Fibroblast of skin of right biceps (primary cell): ENCODE measurements at regions not wholly inside any gene's neighbourhood (a gene's known extent, or its start where the extent isn't known, plus 50 kb on each side); places are given as distances from the start of the nearest gene placed in this dataset.

ENCODE experiments used
- DNase-seq: peaks from one replicate; pipeline ENCODE4 v3.0.0-alpha.2; 2013

GRCh38 chr13:61833228-61833627, 417.6 kb upstream of the PCDH20 start:
- DNase-seq = no peak

DNA sequence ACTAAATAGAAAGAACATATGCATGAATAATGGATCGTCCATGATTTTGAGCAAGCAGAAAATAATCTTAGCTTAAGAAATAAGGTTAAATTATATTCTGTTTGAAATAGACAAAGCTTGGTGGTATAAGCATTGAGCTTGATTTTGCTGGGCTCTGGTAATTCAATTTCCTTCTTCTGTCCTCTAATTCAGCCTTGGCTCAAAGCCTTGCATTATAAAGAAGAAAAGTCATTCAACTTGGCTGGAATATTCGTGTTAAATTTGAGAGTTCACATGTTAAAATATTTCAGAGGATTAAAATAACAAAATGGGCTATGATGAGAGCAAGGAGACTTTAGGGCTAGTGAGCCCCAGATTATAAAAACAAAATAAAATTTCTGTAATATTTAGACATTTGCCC, 415.4 kb upstream of the PCDH20 start:
- no peak for DNase-seq

DNA sequence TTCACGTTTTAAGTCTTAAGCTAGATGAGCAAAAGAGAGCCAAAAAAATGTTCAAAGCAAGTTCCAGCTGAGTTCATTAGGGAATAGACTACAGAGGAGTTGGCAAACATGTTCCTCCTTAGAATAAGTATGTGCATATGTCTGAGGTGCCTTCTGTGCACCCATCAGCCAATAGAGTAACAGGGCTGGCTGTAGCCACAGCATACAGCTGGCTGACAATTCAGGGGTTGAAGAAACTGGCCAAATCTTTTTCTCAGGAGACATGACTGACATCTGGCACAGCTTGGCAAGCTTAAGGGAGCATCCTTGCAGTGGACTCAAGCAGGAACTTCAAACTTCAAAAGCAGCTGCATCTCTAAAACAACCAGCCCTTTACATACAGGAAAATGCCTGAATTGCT, 414.8 kb upstream of the PCDH20 start:
- DNase-seq = no peak

DNA sequence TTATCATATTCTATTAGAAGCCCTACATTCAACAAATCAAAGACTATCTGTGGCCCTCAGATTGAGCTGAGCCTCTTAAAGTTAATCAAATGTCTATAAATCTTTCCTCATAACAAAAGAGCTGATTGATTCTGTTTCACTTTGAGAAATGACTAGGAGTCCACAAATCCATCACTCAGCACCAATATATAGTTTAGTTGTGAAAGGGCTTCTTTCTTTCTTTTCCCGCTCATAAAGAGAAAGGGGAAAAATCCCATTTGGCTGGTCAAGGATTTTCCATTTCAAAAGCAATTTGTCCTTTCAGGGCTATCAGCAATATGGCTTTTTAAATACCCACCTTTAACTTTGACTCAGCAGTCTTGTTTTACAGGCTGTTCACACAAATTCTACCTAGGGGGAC, 408.5 kb upstream of the PCDH20 start:
- DNase-seq = no peak

- no peak for DNase-seq
Measured at GRCh38 chr13:61812286-61812685, 396.6 kb upstream of the PCDH20 start.

GRCh38 chr13:61810065-61810464, 394.4 kb upstream of the PCDH20 start:
- no peak for DNase-seq

GRCh38 chr13:61797397-61797796, 381.7 kb upstream of the PCDH20 start:
- DNase-seq = no peak

- DNase-seq = no peak
Measured at GRCh38 chr13:61795580-61795979, 379.9 kb upstream of the PCDH20 start.

- no peak for DNase-seq
Measured at GRCh38 chr13:61779456-61779855, 363.8 kb upstream of the PCDH20 start.

DNA sequence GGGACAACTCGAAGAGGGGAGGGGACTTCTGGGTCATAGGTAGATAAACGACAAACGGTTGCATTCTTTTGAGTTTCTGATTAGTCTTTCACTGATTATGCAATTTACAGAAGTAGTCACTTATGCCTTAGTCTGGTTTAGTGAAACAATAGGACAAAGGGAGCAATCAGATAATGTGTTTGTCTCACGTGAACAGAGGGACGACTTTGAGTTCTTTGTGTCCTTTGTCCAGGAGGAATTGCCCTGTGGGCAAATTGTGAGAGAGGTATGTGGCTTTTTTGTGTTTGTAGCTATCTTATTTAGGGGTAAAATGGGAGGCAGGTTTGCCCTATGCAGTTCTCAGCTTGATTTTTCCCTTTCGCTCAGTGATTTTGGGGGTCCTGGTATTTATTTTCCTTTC, 362.9 kb upstream of the PCDH20 start:
- no peak for DNase-seq

- DNase-seq = peak; percentile 7
Measured at GRCh38 chr13:61777899-61778298, 362.2 kb upstream of the PCDH20 start.

DNA sequence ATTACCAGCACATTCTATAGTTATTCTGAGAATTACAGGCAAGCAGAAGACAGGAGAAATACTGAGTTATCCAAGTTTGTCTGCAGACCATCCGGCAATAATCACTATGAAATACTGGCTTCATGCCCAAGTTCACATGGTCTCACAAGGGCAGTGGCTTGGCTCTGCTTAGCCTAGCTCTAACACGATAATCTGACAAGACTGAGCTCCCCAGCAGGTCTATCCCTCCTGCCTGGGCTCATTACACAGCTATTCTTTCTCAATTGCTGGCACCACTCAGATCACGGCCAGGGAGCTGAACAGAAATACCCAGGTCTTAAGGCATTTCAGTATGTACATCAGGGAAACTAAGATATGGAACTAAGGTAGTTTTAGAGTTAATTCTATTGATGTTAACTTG, 361.6 kb upstream of the PCDH20 start:
- DNase-seq = peak; percentile 10

DNA sequence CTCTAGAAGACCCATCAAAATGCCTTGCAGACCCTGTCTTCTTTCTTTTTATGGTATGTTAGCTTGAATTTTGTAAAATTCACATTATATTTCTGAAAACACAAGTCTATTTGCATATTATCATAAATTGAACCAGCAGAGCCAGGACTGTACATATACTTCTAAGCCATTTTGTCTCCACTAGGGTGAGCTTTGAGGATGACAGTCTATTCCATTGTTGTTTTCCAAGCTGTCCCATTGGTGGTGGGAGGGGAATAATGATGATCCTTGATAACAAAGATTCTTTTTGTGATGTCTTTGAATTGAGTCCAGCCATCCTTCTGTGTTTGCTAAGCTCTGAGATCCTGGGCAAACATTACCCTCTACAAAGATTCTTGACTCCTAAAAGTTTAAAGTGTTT, 359.3 kb upstream of the PCDH20 start:
- DNase-seq = no peak

- no peak for DNase-seq
Measured at GRCh38 chr13:61770681-61771080, 355.0 kb upstream of the PCDH20 start.

GRCh38 chr13:61768175-61768574, 352.5 kb upstream of the PCDH20 start:
- no peak for DNase-seq

GRCh38 chr13:61766667-61767058, 351.0 kb upstream of the PCDH20 start:
- no peak for DNase-seq

DNA sequence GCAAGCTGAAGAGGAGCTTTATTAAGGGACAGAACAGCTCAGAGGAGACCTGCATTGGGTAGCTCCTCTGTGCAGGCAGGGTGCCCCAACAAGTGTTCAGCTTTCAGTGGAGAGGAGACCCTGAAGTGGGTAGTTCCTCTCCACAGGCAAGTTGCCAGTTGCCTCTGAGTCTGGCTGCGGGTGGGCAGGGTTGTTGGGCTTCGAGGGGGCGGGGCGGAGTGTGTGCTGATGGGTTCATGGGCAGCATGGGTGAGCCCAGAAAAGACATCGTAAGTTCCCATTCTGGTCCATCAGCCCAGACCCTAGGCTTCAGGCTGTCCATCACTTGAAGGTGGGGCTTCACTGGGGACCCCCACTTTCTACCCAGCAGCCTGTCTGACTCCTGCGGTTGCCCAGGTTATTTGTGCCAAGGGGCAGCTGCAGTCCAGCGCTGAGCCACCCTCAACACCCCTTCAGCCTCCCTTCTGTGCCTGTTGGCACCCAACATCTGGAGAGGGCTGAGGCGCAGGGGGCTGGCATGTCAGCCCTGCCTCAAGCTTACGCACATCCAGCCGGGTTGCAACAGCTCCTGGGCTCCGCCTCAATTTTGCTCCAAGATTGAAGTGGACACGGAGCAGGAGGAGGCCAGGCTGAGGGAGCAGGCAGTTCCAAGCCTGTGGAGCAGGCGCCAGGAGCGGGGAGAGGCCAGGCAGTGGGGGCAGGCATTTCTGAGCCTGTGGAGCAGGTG, 350.5 kb upstream of the PCDH20 start:
- no peak for DNase-seq

DNA sequence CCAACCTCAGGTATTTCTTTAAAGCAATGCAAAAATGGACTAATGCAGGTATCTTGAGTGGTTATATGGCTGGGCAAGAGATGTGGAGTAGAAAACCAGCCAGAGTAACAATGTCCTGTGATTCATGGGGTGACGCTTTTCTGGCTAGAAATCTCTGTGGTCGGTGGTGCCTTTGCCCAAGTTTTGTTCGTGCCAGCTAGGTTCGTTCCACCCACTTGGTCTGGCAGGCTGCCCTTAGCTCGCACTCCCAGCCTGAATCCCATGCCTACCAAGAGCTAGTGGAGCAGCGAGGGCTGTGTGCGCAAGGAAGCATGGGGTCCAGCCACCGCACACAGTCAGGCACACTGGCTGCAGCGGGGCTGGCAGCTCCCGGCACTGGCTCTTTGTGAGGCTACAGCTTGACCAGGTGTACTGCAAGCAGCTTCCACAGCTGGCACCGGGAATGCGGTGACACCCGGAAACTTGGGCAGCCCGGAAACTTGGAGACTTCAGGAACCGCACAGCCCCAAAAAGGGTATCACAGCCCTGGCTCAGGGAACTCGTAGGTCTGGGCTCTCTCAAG, 349.6 kb upstream of the PCDH20 start:
- no peak for DNase-seq

- DNase-seq = no peak
Measured at GRCh38 chr13:61761690-61762089, 346.0 kb upstream of the PCDH20 start.

- no peak for DNase-seq
Measured at GRCh38 chr13:61760102-61760501, 344.5 kb upstream of the PCDH20 start.

DNA sequence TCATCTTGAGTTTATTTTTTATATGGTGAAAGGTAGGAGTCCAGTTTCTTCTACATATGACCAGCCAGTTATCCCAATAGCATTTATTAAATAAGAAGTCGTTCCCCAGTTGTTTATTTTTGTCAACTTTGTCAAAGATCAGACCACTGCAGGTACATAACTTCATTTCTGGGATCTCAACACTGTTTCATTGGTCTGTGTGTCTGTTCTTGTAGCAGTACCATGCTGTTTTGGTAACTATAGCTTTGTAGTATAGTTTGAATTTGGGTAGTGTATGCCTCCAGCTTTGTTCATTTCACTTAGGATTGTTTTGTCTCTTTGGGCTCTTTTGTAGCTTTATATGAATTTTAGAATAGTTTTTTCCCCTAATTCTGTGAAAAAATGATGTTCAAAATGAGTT, 340.4 kb upstream of the PCDH20 start:
- no peak for DNase-seq

- no peak for DNase-seq
Measured at GRCh38 chr13:61751039-61751438, 335.4 kb upstream of the PCDH20 start.

DNA sequence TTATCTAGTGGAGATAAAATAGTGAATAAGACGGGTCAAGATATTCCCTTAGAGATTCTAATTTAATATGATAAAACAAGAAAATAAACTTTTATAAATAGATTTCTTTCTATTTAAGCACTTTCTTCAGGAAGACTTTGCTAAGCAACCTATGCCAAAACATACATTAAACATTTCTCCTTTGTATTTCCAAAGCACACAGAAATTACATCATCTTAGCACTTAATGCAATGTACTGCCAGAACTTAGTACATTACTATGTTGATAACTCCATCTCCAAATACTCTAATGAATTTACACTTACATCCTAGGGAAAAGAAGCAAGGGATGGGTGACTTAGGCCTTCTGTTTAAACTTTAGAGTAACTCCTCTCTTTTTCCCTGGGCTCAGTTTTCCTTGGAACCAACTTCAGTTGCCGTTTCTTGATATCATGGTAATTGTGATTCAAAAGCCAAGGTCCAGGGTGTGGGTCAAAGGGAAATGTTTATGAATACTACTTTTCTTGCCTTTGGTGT, 322.6 kb upstream of the PCDH20 start:
- no peak for DNase-seq

- DNase-seq = no peak
Measured at GRCh38 chr13:61734683-61735082, 319.0 kb upstream of the PCDH20 start.

DNA sequence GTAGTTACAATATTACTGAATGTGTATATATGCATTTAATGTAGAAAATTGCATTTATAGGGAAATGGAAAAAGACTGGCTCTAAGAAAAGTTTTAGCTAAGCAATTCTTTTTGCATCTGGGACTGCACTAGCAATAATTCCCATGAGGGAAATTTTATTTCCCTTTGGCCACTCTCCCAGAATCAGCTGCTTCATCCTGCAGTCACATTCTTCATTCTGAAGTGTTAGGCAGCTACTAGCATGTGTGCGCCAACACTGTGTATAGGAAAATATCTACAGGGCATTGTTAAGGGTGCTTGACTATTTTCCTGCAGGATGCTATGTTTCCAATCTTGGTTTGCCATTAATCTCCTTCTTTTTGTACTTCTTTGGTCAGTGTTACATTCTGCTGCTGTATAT, 312.8 kb upstream of the PCDH20 start:
- DNase-seq = peak; percentile 74
